SK-N-MC (cell line): ENCODE measurements at regions not wholly inside any gene's neighbourhood (a gene's known extent, or its start where the extent isn't known, plus 50 kb on each side); places are given as distances from the start of the nearest gene placed in this dataset.

Experiments
- DNase-seq: peaks from one replicate; pipeline ENCODE4 v3.0.0-alpha.2; 2011; ENCODE audit warnings: low read depth, low spot score
- H3K27ac ChIP-seq: fragments of 200-600 bp; sonication (generic); 2 replicates; pipeline ENCODE4 v1.5.1; 2016; ENCODE audit warnings: mixed run types
- H3K36me3 ChIP-seq: fragments of 200-600 bp; sonication (generic); 2 replicates; pipeline ENCODE4 v1.6.1; 2017; ENCODE audit warnings: antibody characterized with exemption, low read length, mixed read lengths; ENCODE audit not compliant: insufficient read depth
- H3K4me3 ChIP-seq: fragments of 200-600 bp; sonication (generic); 2 replicates; pipeline ENCODE4 v1.5.1; 2016
- H3K9ac ChIP-seq: fragments of 200-600 bp; sonication (generic); 2 replicates; pipeline ENCODE4 v1.8.0; 2017; ENCODE audit warnings: mixed run types, mixed read lengths; ENCODE audit not compliant: insufficient read length
- H3K9me3 ChIP-seq: fragments of 200-600 bp; sonication (generic); 2 replicates; pipeline ENCODE4 v1.6.1; 2017; ENCODE audit warnings: low read depth, mild to moderate bottlenecking, antibody characterized with exemption, low read length, moderate library complexity, mixed read lengths
- EZH2 ChIP-seq: fragments of 200-600 bp; sonication (generic); IDR thresholded peaks from one replicate; pipeline ENCODE4 v1.6.1; 2017; ENCODE audit warnings: antibody characterized with exemption
- FOXP2 ChIP-seq: optimal IDR thresholded peaks from 2 replicates; pipeline ENCODE3; 2011; ENCODE audit warnings: mild to moderate bottlenecking, moderate library complexity; ENCODE audit not compliant: insufficient read depth; ENCODE audit errors: extremely low read length, control extremely low read depth
- POLR2AphosphoS5 ChIP-seq: IDR thresholded peaks from 2 replicates; pipeline ENCODE4 v1.6.1; 2012; ENCODE audit warnings: mild to moderate bottlenecking, low read depth, low read length, borderline replicate concordance

- H3K27ac ChIP-seq = no peak overlapping the region
- H3K36me3 ChIP-seq = no peaks in the 10 kb centered on the region
- no peaks in the 10 kb centered on the region for H3K9me3 ChIP-seq
- H3K4me3 ChIP-seq = no peak overlapping the region
- H3K9ac ChIP-seq = no peak overlapping the region
- TF ChIP-seq FOXP2 = no peak
- no peak for TF ChIP-seq POLR2AphosphoS5
- no peak for TF ChIP-seq EZH2
- DNase-seq = no peak
Measured at GRCh38 chr11:112417339-112417738, 156.7 kb upstream of the PLET1 start.

GRCh38 chr11:112418438-112418837, 157.8 kb upstream of the PLET1 start:
- no peaks in the 10 kb centered on the region for H3K36me3 ChIP-seq
- no peak overlapping the region for H3K9ac ChIP-seq
- H3K9me3 ChIP-seq = no peaks in the 10 kb centered on the region
- H3K4me3 ChIP-seq = no peak overlapping the region
- no peak for DNase-seq
- no peak overlapping the region for H3K27ac ChIP-seq
- TF ChIP-seq FOXP2 (no peak), POLR2AphosphoS5 (no peak), EZH2 (no peak)

- H3K4me3 ChIP-seq = no peak overlapping the region
- TF ChIP-seq FOXP2 (no peak), POLR2AphosphoS5 (no peak), EZH2 (no peak)
Measured at GRCh38 chr11:112421879-112422278, 161.2 kb upstream of the PLET1 start.

GRCh38 chr11:112425121-112425520, 164.5 kb upstream of the PLET1 start:
- H3K36me3 ChIP-seq = no peaks in the 10 kb centered on the region
- H3K4me3 ChIP-seq = no peak overlapping the region
- H3K9ac ChIP-seq = no peak overlapping the region
- TF ChIP-seq EZH2 (no peak), POLR2AphosphoS5 (no peak), FOXP2 (no peak)
- no peaks in the 10 kb centered on the region for H3K9me3 ChIP-seq
- no peak overlapping the region for H3K27ac ChIP-seq
- no peak for DNase-seq

More at GRCh38 chr11:112421879-112422278, 161.2 kb upstream of the PLET1 start:
- Histone ChIP-seq H3K9ac (no peak overlapping the region), H3K27ac (no peak overlapping the region), H3K36me3 (no peaks in the 10 kb centered on the region), H3K9me3 (no peaks in the 10 kb centered on the region)
- no peak for DNase-seq

GRCh38 chr11:112437096-112437495, 176.4 kb upstream of the PLET1 start:
- H3K9ac ChIP-seq = no peak overlapping the region
- no peak overlapping the region for H3K4me3 ChIP-seq
- peak overlapping the region; percentile 57; the same call in 1 of the 2 replicates for H3K27ac ChIP-seq
- no peaks in the 10 kb centered on the region for H3K9me3 ChIP-seq
- no peaks in the 10 kb centered on the region for H3K36me3 ChIP-seq
- no peak for TF ChIP-seq EZH2
- TF ChIP-seq FOXP2 = no peak
- no peak for TF ChIP-seq POLR2AphosphoS5
- DNase-seq = no peak

- TF ChIP-seq EZH2 (no peak), FOXP2 (no peak), POLR2AphosphoS5 (no peak)
- H3K9me3 ChIP-seq = peaks cover 8% of the 10 kb centered on the region; the same call in 1 of the 2 replicates
- no peak for DNase-seq
Measured at GRCh38 chr11:112439614-112440013, 179.0 kb upstream of the PLET1 start.

GRCh38 chr11:112440518-112440917, 179.9 kb upstream of the PLET1 start:
- peaks cover 10% of the 10 kb centered on the region; the same call in 1 of the 2 replicates for H3K9me3 ChIP-seq
- no peak overlapping the region for H3K4me3 ChIP-seq
- no peak overlapping the region for H3K9ac ChIP-seq
- TF ChIP-seq EZH2 (no peak), POLR2AphosphoS5 (no peak)
- H3K36me3 ChIP-seq = no peaks in the 10 kb centered on the region
- no peak for DNase-seq
- no peak overlapping the region for H3K27ac ChIP-seq

More at GRCh38 chr11:112439614-112440013, 179.0 kb upstream of the PLET1 start:
- no peak overlapping the region for H3K9ac ChIP-seq
- no peak overlapping the region for H3K27ac ChIP-seq
- H3K36me3 ChIP-seq = no peaks in the 10 kb centered on the region
- H3K4me3 ChIP-seq = no peak overlapping the region

- H3K27ac ChIP-seq = no peak overlapping the region
- no peak overlapping the region for H3K4me3 ChIP-seq
- DNase-seq = no peak
- no peak overlapping the region for H3K9ac ChIP-seq
- no peaks in the 10 kb centered on the region for H3K36me3 ChIP-seq
- H3K9me3 ChIP-seq = peaks cover 10% of the 10 kb centered on the region; the same call in 1 of the 2 replicates
- no peak for TF ChIP-seq FOXP2
Measured at GRCh38 chr11:112448168-112448567, 187.5 kb upstream of the PLET1 start.

- no peak for DNase-seq
- Histone ChIP-seq H3K36me3 (no peaks in the 10 kb centered on the region), H3K9ac (no peak overlapping the region), H3K4me3 (no peak overlapping the region), H3K27ac (peak overlapping the region; percentile 12; the same call in 1 of the 2 replicates), H3K9me3 (peaks cover 10% of the 10 kb centered on the region; the same call in 1 of the 2 replicates)
- TF ChIP-seq EZH2 = no peak
- TF ChIP-seq POLR2AphosphoS5 = no peak
- no peak for TF ChIP-seq FOXP2
Measured at GRCh38 chr11:112448806-112449205, 188.1 kb upstream of the PLET1 start.

GRCh38 chr11:112451250-112451649, 190.6 kb upstream of the PLET1 start:
- H3K9me3 ChIP-seq = no peaks in the 10 kb centered on the region
- no peak overlapping the region for H3K27ac ChIP-seq
- H3K36me3 ChIP-seq = no peaks in the 10 kb centered on the region
- TF ChIP-seq FOXP2 (no peak), EZH2 (no peak), POLR2AphosphoS5 (no peak)
- no peak for DNase-seq
- no peak overlapping the region for H3K4me3 ChIP-seq
- no peak overlapping the region for H3K9ac ChIP-seq
